DOHH2 (cell line): ENCODE measurements at regions not wholly inside any gene's neighbourhood (a gene's known extent, or its start where the extent isn't known, plus 50 kb on each side); places are given as distances from the start of the nearest gene placed in this dataset.

Experiments used
- H3F3A ChIP-seq: fragments of 200-600 bp; sonication (generic), shearing (Covaris generic); 2 replicates; pipeline ENCODE4 v1.6.0; 2016; ENCODE audit warnings: antibody characterized with exemption, mild to moderate bottlenecking; ENCODE audit not compliant: control insufficient read depth, insufficient read depth
- H3K27ac ChIP-seq: fragments of 200-600 bp; sonication (generic); 2 replicates; pipeline ENCODE4 v1.5.1; 2014; ENCODE audit warnings: low read depth, mild to moderate bottlenecking, low read length, moderate library complexity
- H3K27me3 ChIP-seq: fragments of 200-600 bp; sonication (generic); 2 replicates; pipeline ENCODE4 v1.6.1; 2014; ENCODE audit warnings: mild to moderate bottlenecking, low read length, mixed read lengths; ENCODE audit not compliant: control insufficient read depth
- H3K36me3 ChIP-seq: fragments of 200-600 bp; sonication (generic); 2 replicates; pipeline ENCODE4 v1.6.1; 2014; ENCODE audit warnings: mild to moderate bottlenecking, low read length, moderate library complexity, mixed read lengths; ENCODE audit not compliant: control insufficient read depth
- H3K4me1 ChIP-seq: fragments of 200-600 bp; sonication (generic); 2 replicates; pipeline ENCODE4 v1.6.1; 2014; ENCODE audit warnings: mild to moderate bottlenecking, low read length, mixed read lengths; ENCODE audit not compliant: control insufficient read depth
- H3K4me2 ChIP-seq: fragments of 200-600 bp; sonication (generic); 2 replicates; pipeline ENCODE4 v1.6.0; 2014; ENCODE audit warnings: mild to moderate bottlenecking, low read length, moderate library complexity
- H3K4me3 ChIP-seq: fragments of 200-600 bp; sonication (generic); 2 replicates; pipeline ENCODE4 v1.5.1; 2014; ENCODE audit warnings: mild to moderate bottlenecking, low read length, mixed read lengths
- H3K79me2 ChIP-seq: fragments of 200-600 bp; sonication (generic); 2 replicates; pipeline ENCODE4 v1.6.1; 2014; ENCODE audit warnings: mild to moderate bottlenecking, low read length, mixed read lengths; ENCODE audit not compliant: control insufficient read depth
- H3K9me2 ChIP-seq: fragments of 200-600 bp; sonication (generic); replicated peaks from 2 replicates; pipeline ENCODE4 v1.6.1; 2014; ENCODE audit warnings: mild to moderate bottlenecking, low read length, mixed read lengths; ENCODE audit not compliant: control insufficient read depth
- H3K9me3 ChIP-seq: fragments of 200-600 bp; sonication (generic); 2 replicates; pipeline ENCODE4 v1.6.1; 2014; ENCODE audit warnings: antibody characterized with exemption, low read length, mixed read lengths; ENCODE audit not compliant: control insufficient read depth, insufficient read depth
- H4K20me1 ChIP-seq: fragments of 200-600 bp; sonication (generic); 2 replicates; pipeline ENCODE4 v1.6.0; 2014; ENCODE audit warnings: low read depth, mild to moderate bottlenecking, antibody characterized with exemption, low read length, moderate library complexity; ENCODE audit not compliant: control insufficient read depth, insufficient read depth
- CTCF ChIP-seq: fragments of 200-600 bp; sonication (generic); IDR thresholded peaks from one replicate; pipeline ENCODE4 v1.5.1; 2014; ENCODE audit warnings: antibody characterized with exemption, mild to moderate bottlenecking, low read depth, low read length; ENCODE audit not compliant: poor library complexity, severe bottlenecking
- EZH2phosphoT487 ChIP-seq: fragments of 200-600 bp; sonication (generic); IDR thresholded peaks from 2 replicates; pipeline ENCODE4 v1.6.1; 2017; ENCODE audit warnings: borderline replicate concordance, mild to moderate bottlenecking, antibody characterized with exemption, low read length, moderate library complexity, mixed read lengths

- Histone ChIP-seq H3K4me1 (peaks cover 9% of the 10 kb centered on the region), H3K9me3 (peaks cover 3% of the 10 kb centered on the region; the same call in 1 of the 2 replicates), H3K4me3 (no peak overlapping the region), H3K4me2 (no peak overlapping the region), H3K27ac (no peak overlapping the region), H3K27me3 (no peaks in the 10 kb centered on the region), H4K20me1 (no peaks in the 10 kb centered on the region), H3K9me2 (no peaks in the 10 kb centered on the region), H3K36me3 (no peaks in the 10 kb centered on the region), H3F3A (no peaks in the 10 kb centered on the region), H3K79me2 (no peaks in the 10 kb centered on the region)
- no peak for TF ChIP-seq EZH2phosphoT487
- TF ChIP-seq CTCF, result no peak
These were observed 633.7 kb upstream of the GJE1 start for GRCh38 chr6:141498977-141499376.

- Histone ChIP-seq H3K9me3 (peaks cover 3% of the 10 kb centered on the region; the same call in 1 of the 2 replicates), H3K9me2 (no peaks in the 10 kb centered on the region), H3K79me2 (no peaks in the 10 kb centered on the region), H4K20me1 (no peaks in the 10 kb centered on the region), H3K27me3 (no peaks in the 10 kb centered on the region), H3F3A (no peaks in the 10 kb centered on the region), H3K4me3 (no peak overlapping the region), H3K4me1 (peaks cover 18% of the 10 kb centered on the region), H3K27ac (no peak overlapping the region), H3K4me2 (no peak overlapping the region), H3K36me3 (no peaks in the 10 kb centered on the region)
- no peak for TF ChIP-seq CTCF
- no peak for TF ChIP-seq EZH2phosphoT487
These were observed 640.0 kb upstream of the GJE1 start for GRCh38 chr6:141492521-141493284.

- H3K9me2 ChIP-seq, result no peaks in the 10 kb centered on the region
- no peak overlapping the region for H3K4me3 ChIP-seq
- no peaks in the 10 kb centered on the region for H3F3A ChIP-seq
- H3K36me3 ChIP-seq, result no peaks in the 10 kb centered on the region
- H3K79me2 ChIP-seq, result no peaks in the 10 kb centered on the region
- TF ChIP-seq EZH2phosphoT487 (no peak), CTCF (no peak)
- no peaks in the 10 kb centered on the region for H4K20me1 ChIP-seq
- H3K9me3 ChIP-seq, result peaks cover 1% of the 10 kb centered on the region; the same call in 1 of the 2 replicates
- peaks cover 21% of the 10 kb centered on the region for H3K4me1 ChIP-seq
- no peak overlapping the region for H3K4me2 ChIP-seq
- no peak overlapping the region for H3K27ac ChIP-seq
- H3K27me3 ChIP-seq, result no peaks in the 10 kb centered on the region
These were observed 641.0 kb upstream of the GJE1 start for GRCh38 chr6:141491684-141492083.
